GM23248 (cell line): ENCODE measurements at regions not wholly inside any gene's neighbourhood (a gene's known extent, or its start where the extent isn't known, plus 50 kb on each side); places are given as distances from the start of the nearest gene placed in this dataset.

Experiments used
- DNase-seq: peaks from one replicate; pipeline ENCODE4 v3.0.0-alpha.2; 2015
- H2AFZ ChIP-seq: fragments of 200-600 bp; sonication (generic); 2 replicates; pipeline ENCODE4 v1.6.1; 2016; ENCODE audit warnings: antibody characterized with exemption
- H3F3A ChIP-seq: fragments of 200-600 bp; sonication (generic); 2 replicates; pipeline ENCODE4 v1.6.1; 2016; ENCODE audit warnings: mild to moderate bottlenecking, antibody characterized with exemption, mixed run types; ENCODE audit not compliant: insufficient read depth
- H3K27ac ChIP-seq: fragments of 200-600 bp; sonication (generic); 2 replicates; pipeline ENCODE4 v1.5.1; 2016; ENCODE audit warnings: mild to moderate bottlenecking
- H3K27me3 ChIP-seq: fragments of 200-600 bp; sonication (generic); replicated peaks from 2 replicates; pipeline ENCODE4 v1.6.1; 2016; ENCODE audit warnings: mild to moderate bottlenecking; ENCODE audit not compliant: insufficient read depth
- H3K36me3 ChIP-seq: fragments of 200-600 bp; sonication (generic); 2 replicates; pipeline ENCODE4 v1.6.1; 2016; ENCODE audit warnings: low read depth, mild to moderate bottlenecking
- H3K4me1 ChIP-seq: fragments of 200-600 bp; sonication (generic); 2 replicates; pipeline ENCODE4 v1.6.1; 2016; ENCODE audit warnings: mild to moderate bottlenecking; ENCODE audit not compliant: insufficient read depth
- H3K4me2 ChIP-seq: fragments of 200-600 bp; sonication (generic); one replicate; pipeline ENCODE4 v1.6.1; 2016; ENCODE audit warnings: mild to moderate bottlenecking; ENCODE audit not compliant: unreplicated experiment
- H3K4me3 ChIP-seq: fragments of 200-600 bp; sonication (generic); 2 replicates; pipeline ENCODE4 v1.5.1; 2016; ENCODE audit warnings: mild to moderate bottlenecking
- H3K79me2 ChIP-seq: fragments of 200-600 bp; sonication (generic); 2 replicates; pipeline ENCODE4 v1.6.1; 2016; ENCODE audit warnings: mild to moderate bottlenecking; ENCODE audit not compliant: insufficient read depth
- H3K9ac ChIP-seq: fragments of 200-600 bp; sonication (generic); 2 replicates; pipeline ENCODE4 v1.6.1; 2016; ENCODE audit warnings: mild to moderate bottlenecking
- H3K9me2 ChIP-seq: fragments of 200-600 bp; sonication (generic); 2 replicates; pipeline ENCODE4 v1.6.1; 2016; ENCODE audit warnings: mixed run types, mild to moderate bottlenecking, moderate library complexity; ENCODE audit not compliant: insufficient read depth
- H3K9me3 ChIP-seq: fragments of 200-600 bp; sonication (generic); one replicate; pipeline ENCODE4 v1.6.1; 2017; ENCODE audit warnings: low read depth
- H4K20me1 ChIP-seq: fragments of 200-600 bp; sonication (generic); 2 replicates; pipeline ENCODE4 v1.6.0; 2016; ENCODE audit not compliant: insufficient read depth
- EZH2 ChIP-seq: fragments of 200-600 bp; sonication (generic); IDR thresholded peaks from 2 replicates; pipeline ENCODE4 v1.6.1; 2018; ENCODE audit warnings: antibody characterized with exemption, mild to moderate bottlenecking; ENCODE audit not compliant: insufficient read depth, poor library complexity, severe bottlenecking
- EZH2phosphoT487 ChIP-seq: fragments of 200-600 bp; sonication (generic); IDR thresholded peaks from 2 replicates; pipeline ENCODE4 v1.6.1; 2018; ENCODE audit warnings: antibody characterized with exemption, moderate library complexity, mild to moderate bottlenecking, low read depth; ENCODE audit not compliant: insufficient read depth
- WGBS, 2 experiments: methylation state at CpG; one replicate each; pipeline ENCODE4 v1.1.6; 2015 to 2017; ENCODE audit warnings: low lambda C conversion rate in 2 of 2, low coverage in 1 of 2; ENCODE audit errors: missing lambda C conversion rate in 2 of 2; 5-methylcytosine and 5-hydroxymethylcytosine counted together
- in situ Hi-C: fragments of 300-500 bp; cut with MboI; formaldehyde crosslinking; loops from 2 replicates; pipeline ENCODE4 v1.15.0; 2020

- TF ChIP-seq EZH2 (no peak), EZH2phosphoT487 (no peak)
- no peak overlapping the region for H2AFZ ChIP-seq
- no peaks in the 10 kb centered on the region for H3K9me2 ChIP-seq
- H3K79me2 ChIP-seq: no peaks in the 10 kb centered on the region
- no peaks in the 10 kb centered on the region for H4K20me1 ChIP-seq
- WGBS, 2 experiments: 83 to 86% methylated on average over 9 of the region's 9 CpGs
- no peak overlapping the region for H3K4me3 ChIP-seq
- no peaks in the 10 kb centered on the region for H3K27me3 ChIP-seq
- in situ Hi-C loops: no loop called here
- DNase-seq: no peak
- no peaks in the 10 kb centered on the region for H3F3A ChIP-seq
- no peak overlapping the region for H3K4me2 ChIP-seq
- H3K9ac ChIP-seq: no peak overlapping the region
- no peaks in the 10 kb centered on the region for H3K9me3 ChIP-seq
- no peaks in the 10 kb centered on the region for H3K4me1 ChIP-seq
- no peak overlapping the region for H3K27ac ChIP-seq
- no peaks in the 10 kb centered on the region for H3K36me3 ChIP-seq
Measured at GRCh38 chr5:68738236-68738635, 355.6 kb upstream of the SLC30A5 start.

- no peak for DNase-seq
- WGBS, 2 experiments: 74% methylated on average over 4 of the region's 4 CpGs
Measured at GRCh38 chr5:68738841-68739240, 355.0 kb upstream of the SLC30A5 start.

GRCh38 chr5:68739752-68740151 lies 354.1 kb upstream of the SLC30A5 start:
- Histone ChIP-seq H3K79me2 (no peaks in the 10 kb centered on the region), H3K36me3 (no peaks in the 10 kb centered on the region), H3K9me3 (no peaks in the 10 kb centered on the region), H2AFZ (no peak overlapping the region), H3K4me1 (no peaks in the 10 kb centered on the region), H3F3A (no peaks in the 10 kb centered on the region), H3K27ac (no peak overlapping the region), H3K27me3 (no peaks in the 10 kb centered on the region), H3K9ac (no peak overlapping the region), H4K20me1 (no peaks in the 10 kb centered on the region), H3K4me2 (no peak overlapping the region), H3K9me2 (no peaks in the 10 kb centered on the region), H3K4me3 (no peak overlapping the region)
- no peak for TF ChIP-seq EZH2phosphoT487
- no peak for TF ChIP-seq EZH2
- no peak for DNase-seq
- WGBS, 2 experiments: 78 to 79% methylated on average over 5 of the region's 5 CpGs
- in situ Hi-C loops: no loop called here

More at GRCh38 chr5:68738841-68739240, 355.0 kb upstream of the SLC30A5 start:
- H3K4me3 ChIP-seq: no peak overlapping the region
- H3K27ac ChIP-seq: no peak overlapping the region
- no peaks in the 10 kb centered on the region for H3K4me1 ChIP-seq
- no peaks in the 10 kb centered on the region for H3K27me3 ChIP-seq
- no peaks in the 10 kb centered on the region for H3K36me3 ChIP-seq
- H3K9me2 ChIP-seq: no peaks in the 10 kb centered on the region
- in situ Hi-C loops: no loop called here
- no peak overlapping the region for H3K4me2 ChIP-seq
- H3K79me2 ChIP-seq: no peaks in the 10 kb centered on the region
- H2AFZ ChIP-seq: no peak overlapping the region
- no peak for TF ChIP-seq EZH2
- no peak for TF ChIP-seq EZH2phosphoT487
- H4K20me1 ChIP-seq: no peaks in the 10 kb centered on the region
- H3K9me3 ChIP-seq: no peaks in the 10 kb centered on the region
- no peak overlapping the region for H3K9ac ChIP-seq
- H3F3A ChIP-seq: no peaks in the 10 kb centered on the region

- 90 to 92% methylated on average over 6 of the region's 6 CpGs for WGBS, 2 experiments
- in situ Hi-C loops: no loop called here
Measured at GRCh38 chr5:68740226-68740910, 353.4 kb upstream of the SLC30A5 start.

GRCh38 chr5:68744206-68744605 lies 349.6 kb upstream of the SLC30A5 start:
- Histone ChIP-seq H3K4me1 (no peaks in the 10 kb centered on the region), H3K9me2 (no peaks in the 10 kb centered on the region), H3K9ac (no peak overlapping the region), H3K27ac (no peak overlapping the region), H3K27me3 (no peaks in the 10 kb centered on the region), H3F3A (no peaks in the 10 kb centered on the region), H3K9me3 (no peaks in the 10 kb centered on the region), H2AFZ (no peak overlapping the region), H3K4me2 (no peak overlapping the region), H4K20me1 (no peaks in the 10 kb centered on the region), H3K79me2 (no peaks in the 10 kb centered on the region), H3K36me3 (no peaks in the 10 kb centered on the region), H3K4me3 (no peak overlapping the region)
- in situ Hi-C loops: no loop called here
- 89 to 90% methylated on average over 4 of the region's 4 CpGs for WGBS, 2 experiments
- DNase-seq: no peak
- TF ChIP-seq EZH2phosphoT487: no peak
- TF ChIP-seq EZH2: no peak

More at GRCh38 chr5:68740226-68740910, 353.4 kb upstream of the SLC30A5 start:
- Histone ChIP-seq H3K9me3 (no peaks in the 10 kb centered on the region), H3F3A (no peaks in the 10 kb centered on the region), H4K20me1 (no peaks in the 10 kb centered on the region), H2AFZ (no peak overlapping the region), H3K4me3 (no peak overlapping the region), H3K79me2 (no peaks in the 10 kb centered on the region), H3K36me3 (no peaks in the 10 kb centered on the region), H3K4me1 (no peaks in the 10 kb centered on the region), H3K9ac (no peak overlapping the region), H3K4me2 (no peak overlapping the region), H3K9me2 (no peaks in the 10 kb centered on the region), H3K27ac (no peak overlapping the region), H3K27me3 (no peaks in the 10 kb centered on the region)
- DNase-seq: no peak
- TF ChIP-seq EZH2phosphoT487: no peak
- TF ChIP-seq EZH2: no peak
